Uterus (tissue), 3 donors: ENCODE measurements at regions not wholly inside any gene's neighbourhood (a gene's known extent, or its start where the extent isn't known, plus 50 kb on each side); places are given as distances from the start of the nearest gene placed in this dataset.

ENCODE experiments used
- DNase-seq, 2 donors: peaks; one replicate each; pipeline ENCODE4 v3.0.0-alpha.2; 2019 to 2020
- H3K27ac ChIP-seq, 2 donors: fragments of 200-600 bp; sonication (generic); 1 replicate in 1 of 2; 2 replicates in 1 of 2; pipeline ENCODE4 v1.5.1; 2016 to 2018
- H3K27me3 ChIP-seq, 2 donors: fragments of 200-600 bp; sonication (generic); one replicate each; pipeline ENCODE4 v1.5.1; 2018 to 2019; ENCODE audit warnings: control low read depth in 1 of 2
- H3K36me3 ChIP-seq, 2 donors: fragments of 200-600 bp; sonication (generic); one replicate each; pipeline ENCODE4 v1.5.1; 2019; ENCODE audit warnings: control low read depth in 1 of 2
- H3K4me1 ChIP-seq, 2 donors: fragments of 200-600 bp; sonication (generic); one replicate each; pipeline ENCODE4 v1.5.1; 2018 to 2019; ENCODE audit warnings: control low read depth in 1 of 2
- H3K4me3 ChIP-seq, 2 donors: fragments of 200-600 bp; sonication (generic); 1 replicate in 1 of 2; 2 replicates in 1 of 2; pipeline ENCODE4 v1.5.1; 2018 to 2019; ENCODE audit warnings: mild to moderate bottlenecking in 1 of 2
- H3K9me3 ChIP-seq, 2 donors: fragments of 200-600 bp; sonication (generic); one replicate each; pipeline ENCODE4 v1.5.1; 2019; ENCODE audit warnings: control low read depth in 1 of 2
- POLR2A ChIP-seq, 2 donors: fragments of 450-650 bp; IDR thresholded peaks; one replicate each; pipeline ENCODE4 v1.6.1; 2016; ENCODE audit warnings: antibody characterized with exemption in 2 of 2, mild to moderate bottlenecking in 1 of 2, moderate library complexity in 1 of 2
- intact Hi-C: fragments of 100-400 bp; cut with DNase I; formaldehyde crosslinking; loops from one replicate; pipeline ENCODE4 v1.15.1; 2023; ENCODE audit warnings: low total_unique reads
- TF ChIP-seq, protein P1 (sequence below), 4 experiments: fragments of 200-600 bp in 2 of 4; fragments of 450-650 bp in 2 of 4; sonication (generic) in 2 of 4; IDR thresholded peaks; one replicate each; pipeline ENCODE4 v1.5.1; 2016 to 2019; ENCODE audit warnings: antibody characterized with exemption in 4 of 4, mild to moderate bottlenecking in 2 of 4, moderate library complexity in 1 of 4
- donor health status: DM: yes; HTN: yes; CAD: no.

DNA sequence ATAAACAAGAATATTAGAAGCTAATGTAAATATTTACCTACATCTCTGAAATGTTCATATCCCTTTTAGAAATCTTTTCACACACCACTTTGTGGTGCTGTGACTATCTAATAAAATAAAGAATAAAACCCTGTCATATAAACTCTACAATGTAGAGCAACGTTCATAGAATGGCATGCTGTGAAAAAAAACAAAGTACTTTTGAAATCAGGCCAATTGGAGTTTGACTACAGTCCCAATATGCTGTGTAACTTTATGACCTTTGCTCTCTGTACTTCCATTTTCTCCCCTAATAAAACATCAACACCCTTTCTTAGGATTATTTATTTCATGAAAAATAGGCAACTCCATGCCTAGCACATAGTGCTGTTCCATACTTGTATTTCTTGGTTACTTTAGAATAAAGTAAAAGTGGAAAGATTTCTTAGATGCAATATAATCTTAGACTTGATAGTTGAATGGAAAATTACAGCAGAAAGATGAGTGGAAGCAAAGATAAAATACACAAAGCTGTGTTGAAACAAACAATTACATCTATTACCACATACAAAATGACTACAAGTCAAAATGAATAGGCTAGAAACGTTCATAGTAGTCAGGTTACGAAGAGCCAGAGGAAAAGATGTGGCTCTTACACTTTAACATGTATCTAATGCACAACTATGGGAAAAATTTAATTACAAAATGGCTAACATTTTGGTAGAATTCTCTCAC lies 613.2 kb upstream of the SLITRK5 start:
- no peak overlapping the region for H3K4me3 ChIP-seq
- DNase-seq: no peak

DNA sequence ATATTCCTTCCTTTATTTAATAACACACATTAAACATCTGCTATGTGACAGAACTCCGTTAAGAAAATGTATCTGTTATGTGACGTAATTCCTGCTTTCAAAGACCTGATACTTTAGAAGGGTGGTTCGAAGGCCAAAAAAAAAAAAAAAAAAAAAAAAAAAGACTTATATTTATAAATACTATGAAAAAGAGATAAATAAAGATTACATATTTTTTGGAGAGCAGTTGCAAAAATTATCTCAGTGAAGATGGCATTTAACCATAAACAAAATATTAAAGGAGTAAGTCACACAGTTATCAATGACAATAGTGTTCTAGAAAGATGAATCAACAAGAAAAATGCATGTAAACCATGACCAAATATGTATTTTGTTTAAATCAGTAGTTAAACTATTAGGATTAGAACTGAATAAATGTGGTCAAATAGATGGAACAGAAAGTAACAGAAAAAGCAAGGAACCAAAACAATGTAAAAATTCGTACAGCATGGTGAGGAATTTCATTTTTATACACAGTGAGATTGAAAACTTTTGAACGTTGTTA lies 612.3 kb upstream of the SLITRK5 start:
- no peaks in the 10 kb centered on the region for H3K27me3 ChIP-seq
- H3K4me1 ChIP-seq: no peaks in the 10 kb centered on the region
- TF ChIP-seq, protein P1, sequence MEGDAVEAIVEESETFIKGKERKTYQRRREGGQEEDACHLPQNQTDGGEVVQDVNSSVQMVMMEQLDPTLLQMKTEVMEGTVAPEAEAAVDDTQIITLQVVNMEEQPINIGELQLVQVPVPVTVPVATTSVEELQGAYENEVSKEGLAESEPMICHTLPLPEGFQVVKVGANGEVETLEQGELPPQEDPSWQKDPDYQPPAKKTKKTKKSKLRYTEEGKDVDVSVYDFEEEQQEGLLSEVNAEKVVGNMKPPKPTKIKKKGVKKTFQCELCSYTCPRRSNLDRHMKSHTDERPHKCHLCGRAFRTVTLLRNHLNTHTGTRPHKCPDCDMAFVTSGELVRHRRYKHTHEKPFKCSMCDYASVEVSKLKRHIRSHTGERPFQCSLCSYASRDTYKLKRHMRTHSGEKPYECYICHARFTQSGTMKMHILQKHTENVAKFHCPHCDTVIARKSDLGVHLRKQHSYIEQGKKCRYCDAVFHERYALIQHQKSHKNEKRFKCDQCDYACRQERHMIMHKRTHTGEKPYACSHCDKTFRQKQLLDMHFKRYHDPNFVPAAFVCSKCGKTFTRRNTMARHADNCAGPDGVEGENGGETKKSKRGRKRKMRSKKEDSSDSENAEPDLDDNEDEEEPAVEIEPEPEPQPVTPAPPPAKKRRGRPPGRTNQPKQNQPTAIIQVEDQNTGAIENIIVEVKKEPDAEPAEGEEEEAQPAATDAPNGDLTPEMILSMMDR (IDR thresholded peaks at IDR 0.05): no peak
- TF ChIP-seq POLR2A (IDR thresholded peaks at IDR 0.05): no peak
- no peaks in the 10 kb centered on the region for H3K36me3 ChIP-seq
- intact Hi-C loops: no loop called here
- H3K4me3 ChIP-seq: no peak overlapping the region
- DNase-seq: no peak
- no peak overlapping the region for H3K27ac ChIP-seq
- no peaks in the 10 kb centered on the region for H3K9me3 ChIP-seq

More for the DNA sequence above, 613.2 kb upstream of the SLITRK5 start:
- intact Hi-C loops: no loop called here
- no peaks in the 10 kb centered on the region for H3K4me1 ChIP-seq
- TF ChIP-seq, protein P1 (IDR thresholded peaks at IDR 0.05): no peak
- no peak for TF ChIP-seq POLR2A (IDR thresholded peaks at IDR 0.05)
- H3K27ac ChIP-seq: no peak overlapping the region
- no peaks in the 10 kb centered on the region for H3K36me3 ChIP-seq
- no peaks in the 10 kb centered on the region for H3K9me3 ChIP-seq
- no peaks in the 10 kb centered on the region for H3K27me3 ChIP-seq

DNA sequence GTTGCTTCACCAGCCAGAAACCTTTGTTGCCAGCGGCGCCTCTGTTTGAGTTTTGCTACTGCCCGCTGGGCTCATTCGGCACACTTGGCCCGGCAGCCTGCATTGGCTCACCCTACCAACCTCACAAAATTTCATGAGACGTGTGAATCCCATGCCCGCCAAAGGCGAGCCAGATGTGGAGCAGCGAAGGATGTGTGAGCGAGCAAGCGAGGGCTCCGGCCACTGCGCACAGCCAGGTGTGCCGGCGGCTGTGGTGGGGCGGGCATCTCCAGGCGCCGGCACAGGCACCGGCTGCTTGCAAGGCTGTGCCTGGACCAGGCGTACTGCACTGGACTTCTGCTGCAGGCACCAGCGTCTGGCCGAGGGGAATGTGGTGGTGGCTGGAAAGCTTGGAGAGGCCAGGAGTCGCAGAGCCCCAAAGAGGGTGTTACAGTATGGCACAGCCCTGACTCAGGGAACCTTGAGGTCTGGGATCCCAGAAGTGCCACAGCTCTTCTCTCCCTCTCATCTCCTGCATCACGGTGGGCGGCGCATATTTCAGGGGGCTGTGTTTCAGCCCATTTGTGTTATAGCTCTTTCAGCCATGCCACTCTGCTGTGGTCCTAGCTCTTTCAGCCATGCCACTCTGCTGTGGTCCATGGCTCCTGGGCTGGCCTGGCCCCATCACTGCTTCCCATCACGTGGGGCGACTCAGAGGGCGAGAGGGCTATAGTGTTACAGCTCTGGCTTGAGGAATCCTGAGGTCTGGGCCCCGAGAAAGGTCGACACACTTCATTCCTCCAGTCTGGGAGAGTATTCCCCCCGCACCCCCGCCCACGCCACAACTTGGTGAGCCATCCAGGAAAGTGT lies 592.0 kb upstream of the SLITRK5 start:
- DNase-seq: peak in 1 of 2 donors; percentile 11
- no peak for TF ChIP-seq POLR2A (IDR thresholded peaks at IDR 0.05)
- TF ChIP-seq, protein P1 (IDR thresholded peaks at IDR 0.05): no peak
- Histone ChIP-seq H3K27me3 (no peaks in the 10 kb centered on the region), H3K36me3 (no peaks in the 10 kb centered on the region), H3K27ac (no peak overlapping the region), H3K9me3 (no peaks in the 10 kb centered on the region), H3K4me1 (no peaks in the 10 kb centered on the region), H3K4me3 (no peak overlapping the region)
- intact Hi-C loops: no loop called here

DNA sequence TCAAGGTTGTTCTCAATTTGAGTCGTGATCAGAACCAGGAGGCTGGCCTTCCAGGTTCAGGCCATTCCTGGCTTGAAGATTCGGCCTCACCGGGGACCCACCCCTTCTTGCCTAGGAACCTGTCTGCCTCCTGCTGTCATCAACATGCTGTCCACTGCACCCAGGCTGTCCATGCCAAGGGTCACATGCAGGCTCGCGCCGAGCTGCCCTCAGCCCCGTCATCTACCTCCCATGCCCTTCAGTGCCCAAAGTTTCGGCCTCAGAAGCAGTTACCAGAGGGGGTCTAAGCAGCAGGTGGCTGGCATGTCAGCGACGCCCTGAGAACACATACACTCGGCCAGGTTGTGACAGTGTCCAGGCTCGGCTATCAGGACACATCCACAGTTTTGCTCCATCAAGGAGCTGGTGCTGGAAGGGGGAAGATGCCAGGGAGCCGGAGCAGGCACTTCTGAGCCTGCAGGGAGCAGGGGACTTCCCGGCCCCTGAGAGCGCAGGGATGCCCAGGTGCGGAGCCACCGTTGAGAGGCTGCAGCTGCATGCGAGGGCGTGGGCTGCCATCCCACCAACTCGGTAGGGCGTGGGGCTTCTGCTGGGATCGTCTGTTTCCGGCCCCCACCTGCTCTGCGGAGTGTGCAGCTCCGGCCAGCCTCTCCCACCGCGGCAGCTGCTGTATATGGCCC lies 590.9 kb upstream of the SLITRK5 start:
- no peak for DNase-seq
- Histone ChIP-seq H3K9me3 (no peaks in the 10 kb centered on the region), H3K4me1 (no peaks in the 10 kb centered on the region), H3K27me3 (no peaks in the 10 kb centered on the region), H3K4me3 (no peak overlapping the region), H3K27ac (no peak overlapping the region), H3K36me3 (no peaks in the 10 kb centered on the region)
- intact Hi-C loops: no loop called here
- TF ChIP-seq POLR2A (IDR thresholded peaks at IDR 0.05): no peak
- TF ChIP-seq, protein P1 (IDR thresholded peaks at IDR 0.05): no peak
